ENCODE measurements at regions not wholly inside any gene's neighbourhood (a gene's known extent, or its start where the extent isn't known, plus 50 kb on each side); places are given as distances from the start of the nearest gene placed in this dataset.

DNA sequence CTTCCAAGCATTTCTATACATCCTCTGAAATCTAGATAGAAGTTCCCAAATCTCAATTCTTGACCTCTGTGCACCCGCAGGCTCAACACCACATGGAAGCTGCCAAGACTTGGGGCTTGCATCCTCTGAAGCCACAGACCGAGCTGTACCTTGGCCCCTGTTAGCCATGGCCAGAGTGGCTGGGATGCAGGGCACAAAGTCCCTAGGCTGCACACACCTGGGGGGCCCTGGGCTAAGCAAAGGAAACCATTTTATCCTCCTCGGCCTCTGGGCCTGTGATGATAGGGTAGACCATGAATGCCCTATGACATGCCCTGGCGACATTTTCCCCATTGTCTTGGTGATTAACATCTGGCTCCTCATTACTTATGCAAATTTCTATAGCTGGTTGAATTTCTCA, 97.1 kb upstream of the CCDC39 start:
- TF ChIP-seq, protein P1, sequence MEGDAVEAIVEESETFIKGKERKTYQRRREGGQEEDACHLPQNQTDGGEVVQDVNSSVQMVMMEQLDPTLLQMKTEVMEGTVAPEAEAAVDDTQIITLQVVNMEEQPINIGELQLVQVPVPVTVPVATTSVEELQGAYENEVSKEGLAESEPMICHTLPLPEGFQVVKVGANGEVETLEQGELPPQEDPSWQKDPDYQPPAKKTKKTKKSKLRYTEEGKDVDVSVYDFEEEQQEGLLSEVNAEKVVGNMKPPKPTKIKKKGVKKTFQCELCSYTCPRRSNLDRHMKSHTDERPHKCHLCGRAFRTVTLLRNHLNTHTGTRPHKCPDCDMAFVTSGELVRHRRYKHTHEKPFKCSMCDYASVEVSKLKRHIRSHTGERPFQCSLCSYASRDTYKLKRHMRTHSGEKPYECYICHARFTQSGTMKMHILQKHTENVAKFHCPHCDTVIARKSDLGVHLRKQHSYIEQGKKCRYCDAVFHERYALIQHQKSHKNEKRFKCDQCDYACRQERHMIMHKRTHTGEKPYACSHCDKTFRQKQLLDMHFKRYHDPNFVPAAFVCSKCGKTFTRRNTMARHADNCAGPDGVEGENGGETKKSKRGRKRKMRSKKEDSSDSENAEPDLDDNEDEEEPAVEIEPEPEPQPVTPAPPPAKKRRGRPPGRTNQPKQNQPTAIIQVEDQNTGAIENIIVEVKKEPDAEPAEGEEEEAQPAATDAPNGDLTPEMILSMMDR (IDR thresholded peaks at IDR 0.05; ENCODE audit: insufficient read depth, low read depth, low read length), result no peak
- no peak for TF ChIP-seq EZH2 (IDR thresholded peaks at IDR 0.05; ENCODE audit: insufficient read depth, low read length)

All from astrocyte (in vitro differentiated cells and primary cell).